ENCODE measurements at regions not wholly inside any gene's neighbourhood (a gene's known extent, or its start where the extent isn't known, plus 50 kb on each side); places are given as distances from the start of the nearest gene placed in this dataset.

- ChIA-PET POLR2A (no interaction called here), CTCF (no interaction called here)
- Histone ChIP-seq H3K4me3 (no peak overlapping the region), H3K4me1 (no peaks in the 10 kb centered on the region), H3K27ac (no peak overlapping the region), H3K4me2 (no peak overlapping the region), H3K9me3 (no peaks in the 10 kb centered on the region)
- ATAC-seq (no peak), FAIRE-seq (no peak), DNase-seq (ENCODE audit: low read depth in 1 of 2, low spot score in 1 of 2) (no peak)
- WGBS (ENCODE audit: missing lambda C conversion rate) = 49% methylated on average over 3 of the region's 3 CpGs
- TF ChIP-seq JUN (IDR thresholded peaks at IDR 0.05) (no peak), CEBPB (IDR thresholded peaks at IDR 0.05) (no peak), RARB (CRISPR knock-in tag; IDR thresholded peaks at IDR 0.05) (no peak), MAX (IDR thresholded peaks at IDR 0.05) (no peak), HMGXB4 (CRISPR knock-in tag; IDR thresholded peaks at IDR 0.05; ENCODE audit: borderline replicate concordance) (no peak), HOXB13 (CRISPR knock-in tag; IDR thresholded peaks at IDR 0.05; ENCODE audit: low read depth) (no peak), SMC3 (IDR thresholded peaks at IDR 0.05) (no peak), CHD4 (IDR thresholded peaks at IDR 0.05; ENCODE audit: borderline replicate concordance) (no peak), NR3C1 (IDR thresholded peaks at IDR 0.05) (no peak), TFCP2L1 (CRISPR knock-in tag; IDR thresholded peaks at IDR 0.05) (no peak), EP300 (IDR thresholded peaks at IDR 0.05) (no peak), RCOR1 (IDR thresholded peaks at IDR 0.05; ENCODE audit: low read depth, low read length) (no peak), PHF8 (IDR thresholded peaks at IDR 0.05; ENCODE audit: borderline replicate concordance, low read depth) (no peak), KDM1A (IDR thresholded peaks at IDR 0.05; ENCODE audit: low read depth) (no peak), ELK1 (IDR thresholded peaks at IDR 0.05; ENCODE audit: low read depth, low read length) (no peak), SREBF2 (IDR thresholded peaks at IDR 0.05) (no peak), KDM5A (IDR thresholded peaks at IDR 0.05) (no peak)
These were observed 415.4 kb downstream of the SLITRK5 start for GRCh38 chr13:88086577-88086976.

- no peak for DNase-seq (ENCODE audit: low read depth in 1 of 2, low spot score in 1 of 2)
- Histone ChIP-seq H3K9me3 (no peaks in the 10 kb centered on the region), H3K4me2 (no peak overlapping the region), H3K27ac (no peak overlapping the region), H3K4me1 (no peaks in the 10 kb centered on the region), H3K4me3 (no peak overlapping the region)
- ChIA-PET POLR2A (no interaction called here), CTCF (no interaction called here)
- FAIRE-seq = no peak
- 3% methylated on average over 2 of the region's 2 CpGs for WGBS (ENCODE audit: missing lambda C conversion rate)
- ATAC-seq = no peak
- TF ChIP-seq MAFK (IDR thresholded peaks at IDR 0.05; ENCODE audit: partially characterized antibody) = no peak
- no peak for TF ChIP-seq HDAC2 (IDR thresholded peaks at IDR 0.05)
- TF ChIP-seq CEBPB (IDR thresholded peaks at IDR 0.05) = no peak
- no peak for TF ChIP-seq ESRRA (IDR thresholded peaks at IDR 0.05; ENCODE audit: borderline replicate concordance, low read length)
- TF ChIP-seq EHF (CRISPR knock-in tag; IDR thresholded peaks at IDR 0.05) = no peak
- no peak for TF ChIP-seq CHD2 (IDR thresholded peaks at IDR 0.05; ENCODE audit: low read length, partially characterized antibody)
- TF ChIP-seq MAZ (IDR thresholded peaks at IDR 0.05; ENCODE audit: borderline replicate concordance, low read depth, low read length) = no peak
- TF ChIP-seq TFCP2L1 (CRISPR knock-in tag; IDR thresholded peaks at IDR 0.05) = no peak
- no peak for TF ChIP-seq E2F6 (IDR thresholded peaks at IDR 0.05; ENCODE audit: borderline replicate concordance, low read depth)
- no peak for TF ChIP-seq BHLHE40 (IDR thresholded peaks at IDR 0.05; ENCODE audit: low read depth, low read length)
- no peak for TF ChIP-seq ZC3H11A (IDR thresholded peaks at IDR 0.05)
These were observed 426.4 kb downstream of the SLITRK5 start for GRCh38 chr13:88097541-88097940.
